GM23248 (cell line): ENCODE measurements at regions not wholly inside any gene's neighbourhood (a gene's known extent, or its start where the extent isn't known, plus 50 kb on each side); places are given as distances from the start of the nearest gene placed in this dataset.

ENCODE experiments used
- EZH2 ChIP-seq: fragments of 200-600 bp; sonication (generic); IDR thresholded peaks from 2 replicates; pipeline ENCODE4 v1.6.1; 2018; ENCODE audit warnings: antibody characterized with exemption, mild to moderate bottlenecking; ENCODE audit not compliant: insufficient read depth, poor library complexity, severe bottlenecking
- EZH2phosphoT487 ChIP-seq: fragments of 200-600 bp; sonication (generic); IDR thresholded peaks from 2 replicates; pipeline ENCODE4 v1.6.1; 2018; ENCODE audit warnings: antibody characterized with exemption, moderate library complexity, mild to moderate bottlenecking, low read depth; ENCODE audit not compliant: insufficient read depth

- TF ChIP-seq EZH2phosphoT487, result no peak
- TF ChIP-seq EZH2, result no peak
These were observed 211.2 kb upstream of the CFAP20DC start for GRCh38 chr3:59261009-59261408.
